ENCODE measurements at regions not wholly inside any gene's neighbourhood (a gene's known extent, or its start where the extent isn't known, plus 50 kb on each side); places are given as distances from the start of the nearest gene placed in this dataset.

- TF ChIP-seq POLR2A (IDR thresholded peaks at IDR 0.05), result no peak
- no peak for TF ChIP-seq CTCF (IDR thresholded peaks at IDR 0.05)
Measured at GRCh38 chr1:244106837-244107493, 55.9 kb downstream of the ZBTB18 start.
